Suprapubic skin (tissue), 4 donors: ENCODE measurements at regions not wholly inside any gene's neighbourhood (a gene's known extent, or its start where the extent isn't known, plus 50 kb on each side); places are given as distances from the start of the nearest gene placed in this dataset.

ENCODE experiments used
- CTCF ChIP-seq, 2 donors: fragments of 200-600 bp in 1 of 2; fragments of 450-650 bp in 1 of 2; sonication (generic) in 1 of 2; IDR thresholded peaks; one replicate each; pipeline ENCODE4 v1.5.1; 2016 to 2019; ENCODE audit warnings: antibody characterized with exemption in 2 of 2, mild to moderate bottlenecking in 1 of 2, moderate library complexity in 1 of 2
- EP300 ChIP-seq: sonication (generic); formaldehyde crosslinking; IDR thresholded peaks from one replicate; pipeline ENCODE4 v1.6.1; 2017; ENCODE audit warnings: antibody characterized with exemption
- POLR2AphosphoS5 ChIP-seq, 3 donors: sonication (generic); formaldehyde crosslinking; IDR thresholded peaks; one replicate each; pipeline ENCODE4 v1.6.1; 2017; ENCODE audit warnings: antibody characterized with exemption in 3 of 3

GRCh38 chr2:187951470-187952218 lies 340.0 kb upstream of the GULP1 start:
- TF ChIP-seq CTCF (IDR thresholded peaks at IDR 0.05) (no peak), EP300 (no peak), POLR2AphosphoS5 (IDR thresholded peaks at IDR 0.05) (no peak)
